H1 (cell line): ENCODE measurements at regions not wholly inside any gene's neighbourhood (a gene's known extent, or its start where the extent isn't known, plus 50 kb on each side); places are given as distances from the start of the nearest gene placed in this dataset.

Source experiments
- BRCA1 ChIP-seq: IDR thresholded peaks from 2 replicates; pipeline ENCODE4 v1.6.1; 2012; ENCODE audit warnings: low read depth, low read length, improper control_type of control experiment
- CBX8 ChIP-seq: fragments of 300-800, 300-1000 bp; sonication (generic); IDR thresholded peaks from 2 replicates; pipeline ENCODE4 v1.7.1; 2016; ENCODE audit warnings: low read depth, low read length, borderline replicate concordance
- CREB1 ChIP-seq: IDR thresholded peaks from 2 replicates; pipeline ENCODE4 v1.6.1; 2012; ENCODE audit warnings: inconsistent platforms
- EGR1 ChIP-seq: IDR thresholded peaks from 2 replicates; pipeline ENCODE4 v1.6.1; 2011; ENCODE audit warnings: low read depth, low read length, borderline replicate concordance
- EZH2 ChIP-seq: fragments of 200-600 bp; sonication (generic); IDR thresholded peaks from 2 replicates; pipeline ENCODE4 v1.7.1; 2012; ENCODE audit warnings: low read depth, mild to moderate bottlenecking, moderate library complexity, low read length, inconsistent platforms; ENCODE audit not compliant: severe bottlenecking
- GTF2F1 ChIP-seq: IDR thresholded peaks from 2 replicates; pipeline ENCODE4 v1.6.1; 2012; ENCODE audit warnings: low read depth, low read length, improper control_type of control experiment, borderline replicate concordance
- JUND ChIP-seq: IDR thresholded peaks from 2 replicates; pipeline ENCODE4 v1.6.1; 2011; ENCODE audit warnings: mild to moderate bottlenecking, improper control_type of control experiment, low read length
- POLR2A ChIP-seq, 2 experiments: IDR thresholded peaks; 1 replicate in 1 of 2; 2 replicates in 1 of 2; pipeline ENCODE4 v1.6.1; 2011; ENCODE audit warnings: low read depth in 2 of 2, low read length in 2 of 2, mild to moderate bottlenecking in 2 of 2; ENCODE audit errors: control extremely low read depth in 1 of 2
- POLR2AphosphoS5 ChIP-seq: IDR thresholded peaks from 2 replicates; pipeline ENCODE4 v1.6.1; 2011; ENCODE audit warnings: low read depth, low read length
- RAD21 ChIP-seq, 2 experiments: IDR thresholded peaks in 1 of 2; conservative IDR thresholded peaks in 1 of 2; 2 replicates each; pipeline ENCODE4 v1.6.1; 2011; ENCODE audit warnings: low read depth in 2 of 2, low read length in 2 of 2, improper control_type of control experiment in 1 of 2, inconsistent platforms in 1 of 2, mild to moderate bottlenecking in 1 of 2, moderate library complexity in 1 of 2
- SP4 ChIP-seq: IDR thresholded peaks from 2 replicates; pipeline ENCODE4 v1.6.1; 2012; ENCODE audit warnings: low read length, inconsistent platforms
- SRF ChIP-seq: IDR thresholded peaks from 2 replicates; pipeline ENCODE4 v1.6.1; 2011; ENCODE audit warnings: mild to moderate bottlenecking, low read depth, low read length, moderate library complexity
- TF ChIP-seq, protein P1 (sequence below): IDR thresholded peaks from 2 replicates; pipeline ENCODE4 v1.6.1; 2011; ENCODE audit warnings: low read length, improper control_type of control experiment
- TF ChIP-seq, protein P2 (sequence below), 3 experiments: IDR thresholded peaks; 1 replicate in 2 of 3; 2 replicates in 1 of 3; pipeline versions ENCODE4 v1.5.1 to v1.6.1; 2011; ENCODE audit warnings: low read length in 3 of 3, mild to moderate bottlenecking in 3 of 3, inconsistent platforms in 2 of 3, low read depth in 1 of 3, moderate library complexity in 1 of 3; ENCODE audit not compliant: insufficient read depth in 1 of 3; ENCODE audit errors: control extremely low read depth in 1 of 3

DNA sequence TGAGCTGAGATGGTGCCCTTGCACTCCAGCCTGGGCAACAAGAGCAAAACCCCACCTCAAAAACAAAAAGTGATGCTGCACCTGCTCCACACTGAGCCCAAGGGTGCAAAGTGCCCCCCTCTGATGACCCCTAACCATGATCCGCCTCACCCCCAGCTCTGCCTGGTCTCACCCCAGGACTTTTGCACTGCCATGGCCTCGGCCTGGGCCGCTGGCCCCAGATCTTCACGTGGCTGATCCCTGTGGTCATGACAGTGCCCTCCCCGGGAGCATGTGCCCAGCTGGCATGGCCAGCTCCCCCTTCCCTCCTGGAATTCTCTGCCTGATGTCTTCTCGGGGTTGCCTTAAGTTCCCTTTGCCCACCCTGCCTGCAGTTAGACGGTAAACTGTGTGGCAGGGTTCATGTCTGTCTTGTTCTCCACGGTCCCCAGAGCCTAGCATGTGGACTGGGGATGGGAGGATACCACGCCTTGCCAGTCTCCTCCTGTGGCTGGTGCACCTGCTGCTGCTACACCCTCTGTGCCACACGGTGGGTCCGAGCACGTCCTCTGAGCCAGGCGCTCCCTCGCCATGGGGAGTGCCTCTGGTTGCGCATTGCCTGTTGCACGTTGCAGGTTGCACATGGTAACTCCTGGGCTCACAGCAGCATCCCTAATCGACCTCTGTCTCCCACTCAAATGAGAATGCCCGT, 77.4 kb upstream of the PPP1R26 start:
- no peak for TF ChIP-seq EZH2
- TF ChIP-seq SP4: no peak
- TF ChIP-seq, protein P1, sequence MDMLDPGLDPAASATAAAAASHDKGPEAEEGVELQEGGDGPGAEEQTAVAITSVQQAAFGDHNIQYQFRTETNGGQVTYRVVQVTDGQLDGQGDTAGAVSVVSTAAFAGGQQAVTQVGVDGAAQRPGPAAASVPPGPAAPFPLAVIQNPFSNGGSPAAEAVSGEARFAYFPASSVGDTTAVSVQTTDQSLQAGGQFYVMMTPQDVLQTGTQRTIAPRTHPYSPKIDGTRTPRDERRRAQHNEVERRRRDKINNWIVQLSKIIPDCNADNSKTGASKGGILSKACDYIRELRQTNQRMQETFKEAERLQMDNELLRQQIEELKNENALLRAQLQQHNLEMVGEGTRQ: no peak
- TF ChIP-seq POLR2A (IDR thresholded peaks at IDR 0.05; ENCODE audit: control extremely low read depth in 1 of 2, low read depth in 2 of 2, low read length in 2 of 2): no peak
- TF ChIP-seq, protein P2, sequence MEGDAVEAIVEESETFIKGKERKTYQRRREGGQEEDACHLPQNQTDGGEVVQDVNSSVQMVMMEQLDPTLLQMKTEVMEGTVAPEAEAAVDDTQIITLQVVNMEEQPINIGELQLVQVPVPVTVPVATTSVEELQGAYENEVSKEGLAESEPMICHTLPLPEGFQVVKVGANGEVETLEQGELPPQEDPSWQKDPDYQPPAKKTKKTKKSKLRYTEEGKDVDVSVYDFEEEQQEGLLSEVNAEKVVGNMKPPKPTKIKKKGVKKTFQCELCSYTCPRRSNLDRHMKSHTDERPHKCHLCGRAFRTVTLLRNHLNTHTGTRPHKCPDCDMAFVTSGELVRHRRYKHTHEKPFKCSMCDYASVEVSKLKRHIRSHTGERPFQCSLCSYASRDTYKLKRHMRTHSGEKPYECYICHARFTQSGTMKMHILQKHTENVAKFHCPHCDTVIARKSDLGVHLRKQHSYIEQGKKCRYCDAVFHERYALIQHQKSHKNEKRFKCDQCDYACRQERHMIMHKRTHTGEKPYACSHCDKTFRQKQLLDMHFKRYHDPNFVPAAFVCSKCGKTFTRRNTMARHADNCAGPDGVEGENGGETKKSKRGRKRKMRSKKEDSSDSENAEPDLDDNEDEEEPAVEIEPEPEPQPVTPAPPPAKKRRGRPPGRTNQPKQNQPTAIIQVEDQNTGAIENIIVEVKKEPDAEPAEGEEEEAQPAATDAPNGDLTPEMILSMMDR (IDR thresholded peaks at IDR 0.05; ENCODE audit: control extremely low read depth in 1 of 3, insufficient read depth in 1 of 3, low read depth in 1 of 3, low read length in 3 of 3): no peak
- TF ChIP-seq CREB1: no peak
- TF ChIP-seq JUND: no peak
- no peak for TF ChIP-seq POLR2AphosphoS5
- no peak for TF ChIP-seq SRF
- TF ChIP-seq EGR1: no peak
- TF ChIP-seq RAD21 (IDR thresholded peaks at IDR 0.05 in 1 of 2, conservative IDR thresholded peaks at IDR 0.05 in 1 of 2; ENCODE audit: low read depth in 2 of 2, low read length in 2 of 2): no peak
- no peak for TF ChIP-seq BRCA1
- TF ChIP-seq CBX8: no peak
- no peak for TF ChIP-seq GTF2F1
